ENCODE measurements at regions not wholly inside any gene's neighbourhood (a gene's known extent, or its start where the extent isn't known, plus 50 kb on each side); places are given as distances from the start of the nearest gene placed in this dataset.

DNA sequence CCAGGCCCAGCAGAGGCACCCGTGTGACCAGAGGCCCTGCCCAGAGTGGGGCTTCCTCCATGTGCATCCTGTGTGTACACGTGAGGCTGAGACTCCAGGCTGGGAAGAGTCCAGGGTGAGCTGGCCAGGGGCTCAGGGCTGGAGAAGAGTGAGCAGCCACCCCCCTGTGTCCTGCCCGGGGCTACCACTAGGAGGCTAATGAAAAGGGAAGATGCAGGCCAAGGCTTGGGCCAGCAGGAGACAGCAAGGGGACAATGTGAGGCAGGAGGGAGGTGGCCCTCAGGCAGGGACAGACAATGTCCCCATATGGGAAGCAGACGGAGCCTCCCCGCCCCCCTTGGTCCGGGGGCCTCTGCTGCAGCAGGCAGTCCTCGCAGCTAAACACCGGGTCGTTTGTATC lies 102.0 kb downstream of the HIF1AN start:
- TF ChIP-seq, protein P1, sequence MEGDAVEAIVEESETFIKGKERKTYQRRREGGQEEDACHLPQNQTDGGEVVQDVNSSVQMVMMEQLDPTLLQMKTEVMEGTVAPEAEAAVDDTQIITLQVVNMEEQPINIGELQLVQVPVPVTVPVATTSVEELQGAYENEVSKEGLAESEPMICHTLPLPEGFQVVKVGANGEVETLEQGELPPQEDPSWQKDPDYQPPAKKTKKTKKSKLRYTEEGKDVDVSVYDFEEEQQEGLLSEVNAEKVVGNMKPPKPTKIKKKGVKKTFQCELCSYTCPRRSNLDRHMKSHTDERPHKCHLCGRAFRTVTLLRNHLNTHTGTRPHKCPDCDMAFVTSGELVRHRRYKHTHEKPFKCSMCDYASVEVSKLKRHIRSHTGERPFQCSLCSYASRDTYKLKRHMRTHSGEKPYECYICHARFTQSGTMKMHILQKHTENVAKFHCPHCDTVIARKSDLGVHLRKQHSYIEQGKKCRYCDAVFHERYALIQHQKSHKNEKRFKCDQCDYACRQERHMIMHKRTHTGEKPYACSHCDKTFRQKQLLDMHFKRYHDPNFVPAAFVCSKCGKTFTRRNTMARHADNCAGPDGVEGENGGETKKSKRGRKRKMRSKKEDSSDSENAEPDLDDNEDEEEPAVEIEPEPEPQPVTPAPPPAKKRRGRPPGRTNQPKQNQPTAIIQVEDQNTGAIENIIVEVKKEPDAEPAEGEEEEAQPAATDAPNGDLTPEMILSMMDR (IDR thresholded peaks at IDR 0.05) = no peak
- TF ChIP-seq POLR2AphosphoS5 (IDR thresholded peaks at IDR 0.05) (no peak), POLR2A (IDR thresholded peaks at IDR 0.05; ENCODE audit: low read depth) (no peak)
